Endothelial cell of umbilical vein (primary cell): ENCODE measurements at regions not wholly inside any gene's neighbourhood (a gene's known extent, or its start where the extent isn't known, plus 50 kb on each side); places are given as distances from the start of the nearest gene placed in this dataset.

Experiments
- EZH2 ChIP-seq: IDR thresholded peaks from 2 replicates; pipeline ENCODE4 v1.6.1; 2012; ENCODE audit warnings: borderline replicate concordance, low read depth, mild to moderate bottlenecking, moderate library complexity, low read length, inconsistent platforms; ENCODE audit not compliant: severe bottlenecking
- GATA2 ChIP-seq: IDR thresholded peaks from 2 replicates; pipeline ENCODE4 v1.7.0; 2011; ENCODE audit warnings: low read depth, mild to moderate bottlenecking, moderate library complexity, mixed read lengths, low read length; ENCODE audit not compliant: insufficient read length, insufficient read depth
- MYC ChIP-seq: IDR thresholded peaks from one replicate; pipeline ENCODE4 v1.6.1; 2011; ENCODE audit warnings: mild to moderate bottlenecking, low read depth, low read length
- POLR2A ChIP-seq: IDR thresholded peaks from 2 replicates; pipeline ENCODE4 v1.6.1; 2012; ENCODE audit warnings: low read depth, mild to moderate bottlenecking, control low read depth, low read length
- POLR2AphosphoS5 ChIP-seq: IDR thresholded peaks from 2 replicates; pipeline ENCODE4 v1.6.1; 2012; ENCODE audit warnings: low read depth, mild to moderate bottlenecking, control low read depth, low read length, moderate library complexity; ENCODE audit not compliant: insufficient read depth
- TF ChIP-seq, protein P1 (sequence below), 2 donors: IDR thresholded peaks; 1 replicate in 1 of 2; 2 replicates in 1 of 2; pipeline ENCODE4 v1.5.1; 2011; ENCODE audit warnings: low read length in 2 of 2, mild to moderate bottlenecking in 2 of 2, moderate library complexity in 2 of 2, control low read depth in 1 of 2, inconsistent platforms in 1 of 2, low read depth in 1 of 2; ENCODE audit not compliant: insufficient read depth in 1 of 2; ENCODE audit errors: extremely low read depth in 1 of 2
- TF ChIP-seq, protein P2 (sequence below): IDR thresholded peaks from 2 replicates; pipeline ENCODE4 v1.6.1; 2011; ENCODE audit not compliant: insufficient read depth, insufficient read length

DNA sequence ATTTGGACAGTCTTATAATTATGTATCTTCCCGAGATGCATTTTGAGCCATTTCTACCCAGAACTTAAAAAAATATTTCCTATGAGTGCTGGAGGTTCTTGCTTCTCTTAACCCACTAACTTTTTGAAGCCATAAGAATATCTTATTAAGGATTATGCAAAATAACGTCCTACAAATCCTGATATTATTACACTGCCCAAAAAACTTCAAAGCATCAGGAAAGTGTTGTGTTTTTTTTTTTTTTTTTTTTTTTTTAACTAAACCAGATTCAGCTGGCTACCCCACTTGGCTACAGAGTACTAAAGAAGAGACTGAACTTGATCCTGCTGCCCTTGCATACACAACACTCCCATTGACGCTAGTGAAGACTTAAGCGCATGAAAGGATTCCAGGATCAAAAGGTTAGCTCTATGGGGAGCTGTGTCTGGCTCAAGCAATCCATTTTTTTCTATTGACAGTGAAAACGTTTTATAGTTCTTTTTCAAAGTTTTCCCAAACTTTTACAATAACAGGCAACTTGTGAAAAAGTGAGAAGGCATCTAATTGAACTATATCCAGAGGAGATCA, 141.4 kb downstream of the KCNRG start:
- TF ChIP-seq MYC = no peak
- TF ChIP-seq, protein P1, sequence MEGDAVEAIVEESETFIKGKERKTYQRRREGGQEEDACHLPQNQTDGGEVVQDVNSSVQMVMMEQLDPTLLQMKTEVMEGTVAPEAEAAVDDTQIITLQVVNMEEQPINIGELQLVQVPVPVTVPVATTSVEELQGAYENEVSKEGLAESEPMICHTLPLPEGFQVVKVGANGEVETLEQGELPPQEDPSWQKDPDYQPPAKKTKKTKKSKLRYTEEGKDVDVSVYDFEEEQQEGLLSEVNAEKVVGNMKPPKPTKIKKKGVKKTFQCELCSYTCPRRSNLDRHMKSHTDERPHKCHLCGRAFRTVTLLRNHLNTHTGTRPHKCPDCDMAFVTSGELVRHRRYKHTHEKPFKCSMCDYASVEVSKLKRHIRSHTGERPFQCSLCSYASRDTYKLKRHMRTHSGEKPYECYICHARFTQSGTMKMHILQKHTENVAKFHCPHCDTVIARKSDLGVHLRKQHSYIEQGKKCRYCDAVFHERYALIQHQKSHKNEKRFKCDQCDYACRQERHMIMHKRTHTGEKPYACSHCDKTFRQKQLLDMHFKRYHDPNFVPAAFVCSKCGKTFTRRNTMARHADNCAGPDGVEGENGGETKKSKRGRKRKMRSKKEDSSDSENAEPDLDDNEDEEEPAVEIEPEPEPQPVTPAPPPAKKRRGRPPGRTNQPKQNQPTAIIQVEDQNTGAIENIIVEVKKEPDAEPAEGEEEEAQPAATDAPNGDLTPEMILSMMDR (IDR thresholded peaks at IDR 0.05; ENCODE audit: extremely low read depth in 1 of 2, insufficient read depth in 1 of 2, low read depth in 1 of 2, low read length in 2 of 2) = no peak
- TF ChIP-seq EZH2 = no peak
- no peak for TF ChIP-seq POLR2AphosphoS5
- TF ChIP-seq POLR2A = no peak
- TF ChIP-seq GATA2 = no peak
- TF ChIP-seq, protein P2, sequence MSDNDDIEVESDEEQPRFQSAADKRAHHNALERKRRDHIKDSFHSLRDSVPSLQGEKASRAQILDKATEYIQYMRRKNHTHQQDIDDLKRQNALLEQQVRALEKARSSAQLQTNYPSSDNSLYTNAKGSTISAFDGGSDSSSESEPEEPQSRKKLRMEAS = no peak
